ENCODE measurements at regions not wholly inside any gene's neighbourhood (a gene's known extent, or its start where the extent isn't known, plus 50 kb on each side); places are given as distances from the start of the nearest gene placed in this dataset.

GRCh38 chr2:7467782-7468447 is 550.7 kb downstream of the RNF144A start:
- Histone ChIP-seq H3K36me3 (ENCODE audit: low read depth) (no peaks in the 10 kb centered on the region), H3K9me3 (no peaks in the 10 kb centered on the region), H3K4me3 (no peak overlapping the region), H3K4me1 (ENCODE audit: low read depth) (no peaks in the 10 kb centered on the region)
- ATAC-seq: peak; percentile 63
- intact Hi-C loops (cut with DNase I, micrococcal nuclease): no loop called here
- TF ChIP-seq CTCF (IDR thresholded peaks at IDR 0.05): no peak
- DNase-seq: no peak

GRCh38 chr2:7468448-7468828 is 551.2 kb downstream of the RNF144A start:
- Histone ChIP-seq H3K9me3 (no peaks in the 10 kb centered on the region), H3K4me3 (no peak overlapping the region), H3K4me1 (ENCODE audit: low read depth) (no peaks in the 10 kb centered on the region), H3K36me3 (ENCODE audit: low read depth) (no peaks in the 10 kb centered on the region)
- no peak for TF ChIP-seq CTCF (IDR thresholded peaks at IDR 0.05)
- intact Hi-C loops (cut with DNase I, micrococcal nuclease): no loop called here
- ATAC-seq (no peak), DNase-seq (no peak)

- Histone ChIP-seq H3K36me3 (ENCODE audit: low read depth) (no peaks in the 10 kb centered on the region), H3K4me1 (ENCODE audit: low read depth) (no peaks in the 10 kb centered on the region), H3K4me3 (no peak overlapping the region), H3K9me3 (no peaks in the 10 kb centered on the region)
- no peak for DNase-seq
- no peak for TF ChIP-seq CTCF (IDR thresholded peaks at IDR 0.05)
- intact Hi-C loops (cut with DNase I, micrococcal nuclease): no loop called here
- no peak for ATAC-seq
These were observed 551.7 kb downstream of the RNF144A start for GRCh38 chr2:7468955-7469354.

- DNase-seq (no peak), ATAC-seq (no peak)
- no peaks in the 10 kb centered on the region for H3K36me3 ChIP-seq (ENCODE audit: low read depth)
- H3K4me1 ChIP-seq (ENCODE audit: low read depth): no peaks in the 10 kb centered on the region
- intact Hi-C loops (cut with DNase I, micrococcal nuclease): no loop called here
- no peaks in the 10 kb centered on the region for H3K9me3 ChIP-seq
- TF ChIP-seq CTCF (IDR thresholded peaks at IDR 0.05): no peak
- H3K4me3 ChIP-seq: no peak overlapping the region
These were observed 554.0 kb downstream of the RNF144A start for GRCh38 chr2:7471185-7471584.

- ATAC-seq (no peak), DNase-seq (no peak)
- intact Hi-C loops (cut with DNase I, micrococcal nuclease): no loop called here
- no peak overlapping the region for H3K4me3 ChIP-seq
- TF ChIP-seq CTCF (IDR thresholded peaks at IDR 0.05): no peak
- H3K4me1 ChIP-seq (ENCODE audit: low read depth): no peaks in the 10 kb centered on the region
- H3K36me3 ChIP-seq (ENCODE audit: low read depth): no peaks in the 10 kb centered on the region
- no peaks in the 10 kb centered on the region for H3K9me3 ChIP-seq
These were observed 555.3 kb downstream of the RNF144A start for GRCh38 chr2:7472465-7472864.

All from mucosa of descending colon (tissue), 3 donors.